AG10803 (cell line): ENCODE measurements at regions not wholly inside any gene's neighbourhood (a gene's known extent, or its start where the extent isn't known, plus 50 kb on each side); places are given as distances from the start of the nearest gene placed in this dataset.
A peak's percentile ranks its signal among the peaks of the same experiment; 100 is the strongest.

Experiments
- DNase-seq: peaks from one replicate; pipeline ENCODE4 v3.0.0; 2010; ENCODE audit warnings: low read depth
- H3K4me3 ChIP-seq: 2 replicates; pipeline ENCODE4 v1.5.1; 2011; ENCODE audit warnings: mild to moderate bottlenecking, low read length, control low read depth
- CTCF ChIP-seq: conservative IDR thresholded peaks from 2 replicates; pipeline ENCODE4 v1.5.1; 2011; ENCODE audit warnings: mild to moderate bottlenecking, low read length, control low read depth, inconsistent platforms

GRCh38 chr12:113684908-113685782 lies 213.5 kb upstream of the LHX5 start:
- no peak overlapping the region for H3K4me3 ChIP-seq
- TF ChIP-seq CTCF = no peak
- DNase-seq = no peak

GRCh38 chr12:113684053-113684907 lies 212.6 kb upstream of the LHX5 start:
- H3K4me3 ChIP-seq = no peak overlapping the region
- peak; percentile 9 for DNase-seq
- no peak for TF ChIP-seq CTCF

DNA sequence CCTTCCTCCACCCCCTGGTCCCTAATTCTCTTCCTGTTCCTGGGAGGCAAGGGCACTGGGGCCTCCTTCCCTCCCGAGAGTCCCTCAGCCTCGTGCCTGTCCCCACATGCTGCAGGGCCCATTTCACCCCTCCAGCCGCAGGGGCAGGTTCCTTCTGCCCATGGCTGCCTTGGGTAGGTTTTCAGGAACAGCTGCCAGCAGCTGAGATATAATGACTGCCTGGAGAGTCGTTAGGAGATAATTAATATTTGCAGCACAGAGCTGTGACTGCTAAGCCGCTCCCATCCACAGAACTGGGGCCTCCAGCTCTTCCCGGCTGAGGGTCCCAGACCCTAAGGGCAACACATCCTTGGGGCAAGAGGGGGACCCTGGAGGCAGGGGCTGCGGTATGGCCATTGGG lies 211.9 kb upstream of the LHX5 start:
- no peak for DNase-seq
- no peak for TF ChIP-seq CTCF
- no peak overlapping the region for H3K4me3 ChIP-seq

DNA sequence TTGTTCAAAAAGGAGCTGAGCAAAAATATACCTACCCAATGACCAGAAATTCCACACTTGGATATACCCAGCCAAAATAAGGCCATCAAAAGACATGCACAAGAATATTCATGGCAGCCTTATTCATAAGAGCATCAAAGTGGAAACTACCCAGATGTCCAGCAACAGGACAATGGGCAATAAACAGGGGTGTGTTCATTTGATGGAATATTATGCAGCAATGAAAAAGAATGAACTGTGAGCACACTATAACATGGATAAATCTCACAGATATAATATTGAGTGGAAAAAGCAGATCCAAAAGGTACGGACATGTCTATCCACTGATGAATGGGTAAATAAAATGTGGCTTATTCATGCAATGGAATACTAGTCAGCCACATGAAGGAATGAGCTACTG lies 209.2 kb upstream of the LHX5 start:
- no peak for TF ChIP-seq CTCF
- DNase-seq = no peak
- no peak overlapping the region for H3K4me3 ChIP-seq

- H3K4me3 ChIP-seq = no peak overlapping the region
- no peak for TF ChIP-seq CTCF
- DNase-seq = no peak
Observed at GRCh38 chr12:113678223-113679119, 206.8 kb upstream of the LHX5 start.

DNA sequence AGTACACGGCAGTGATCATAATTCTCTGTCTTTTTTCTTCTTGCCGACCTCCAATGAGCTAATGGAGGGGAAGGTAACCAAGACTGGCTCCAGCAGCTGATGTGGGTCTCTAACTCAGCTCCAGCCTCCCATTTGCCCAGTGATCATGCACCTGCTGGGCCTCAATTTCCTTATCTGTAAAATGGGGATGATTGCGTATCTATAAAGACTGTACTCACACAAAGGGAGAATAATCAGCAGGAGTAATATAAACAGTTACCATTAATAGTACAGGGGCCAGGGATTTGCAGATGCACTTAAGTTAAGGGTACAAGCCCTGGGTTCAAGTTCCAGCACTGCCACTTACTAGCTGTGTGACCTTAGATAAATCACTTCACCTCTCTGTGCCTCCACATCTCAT lies 204.9 kb upstream of the LHX5 start:
- no peak for DNase-seq
- TF ChIP-seq CTCF = no peak
- no peak overlapping the region for H3K4me3 ChIP-seq
